Uterus (tissue), 2 donors: ENCODE measurements at regions not wholly inside any gene's neighbourhood (a gene's known extent, or its start where the extent isn't known, plus 50 kb on each side); places are given as distances from the start of the nearest gene placed in this dataset.

Experiments
- CTCF ChIP-seq, 4 experiments: fragments of 200-600 bp in 2 of 4; fragments of 450-650 bp in 2 of 4; sonication (generic) in 2 of 4; IDR thresholded peaks; one replicate each; pipeline ENCODE4 v1.5.1; 2016 to 2019; ENCODE audit warnings: antibody characterized with exemption in 4 of 4, mild to moderate bottlenecking in 2 of 4, moderate library complexity in 1 of 4
- POLR2A ChIP-seq, 2 donors: fragments of 450-650 bp; IDR thresholded peaks; one replicate each; pipeline ENCODE4 v1.6.1; 2016; ENCODE audit warnings: antibody characterized with exemption in 2 of 2, mild to moderate bottlenecking in 1 of 2, moderate library complexity in 1 of 2

GRCh38 chr5:8102714-8103113 is 233.8 kb downstream of the MTRR start:
- TF ChIP-seq CTCF (IDR thresholded peaks at IDR 0.05), result no peak
- no peak for TF ChIP-seq POLR2A (IDR thresholded peaks at IDR 0.05)
